ENCODE measurements at regions not wholly inside any gene's neighbourhood (a gene's known extent, or its start where the extent isn't known, plus 50 kb on each side); places are given as distances from the start of the nearest gene placed in this dataset.

DNA sequence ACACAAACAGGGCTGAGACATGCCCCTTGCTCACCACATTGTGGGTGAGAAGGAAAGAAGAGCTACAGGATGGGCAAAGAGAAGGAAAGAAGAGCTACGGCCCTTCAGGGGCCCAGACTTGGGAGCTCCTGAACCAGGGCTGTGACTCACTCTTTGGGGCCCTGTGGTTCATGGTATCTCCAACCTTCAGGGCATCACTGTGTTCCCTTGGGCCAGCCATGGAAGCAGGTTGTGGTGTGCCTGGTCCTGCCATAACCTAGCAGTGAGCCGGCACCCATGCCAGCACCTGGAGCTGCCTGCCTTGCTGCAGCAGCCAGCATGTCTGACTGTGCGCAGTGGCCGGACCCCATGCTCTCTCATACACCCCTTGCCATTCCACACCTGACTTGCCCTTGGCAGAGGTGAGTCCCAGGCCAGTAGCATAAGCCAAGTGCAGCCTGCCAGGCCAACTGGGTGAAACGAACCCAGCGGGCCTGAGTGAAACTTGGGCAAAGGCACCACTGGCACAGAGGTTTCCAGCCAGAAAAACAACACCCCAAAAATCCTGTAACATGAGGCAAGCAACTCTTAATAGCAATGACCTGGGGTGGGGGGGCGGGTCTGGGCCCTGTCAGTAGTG lies 89.0 kb upstream of the CACUL1 start (continued):
- TF ChIP-seq, protein P1, sequence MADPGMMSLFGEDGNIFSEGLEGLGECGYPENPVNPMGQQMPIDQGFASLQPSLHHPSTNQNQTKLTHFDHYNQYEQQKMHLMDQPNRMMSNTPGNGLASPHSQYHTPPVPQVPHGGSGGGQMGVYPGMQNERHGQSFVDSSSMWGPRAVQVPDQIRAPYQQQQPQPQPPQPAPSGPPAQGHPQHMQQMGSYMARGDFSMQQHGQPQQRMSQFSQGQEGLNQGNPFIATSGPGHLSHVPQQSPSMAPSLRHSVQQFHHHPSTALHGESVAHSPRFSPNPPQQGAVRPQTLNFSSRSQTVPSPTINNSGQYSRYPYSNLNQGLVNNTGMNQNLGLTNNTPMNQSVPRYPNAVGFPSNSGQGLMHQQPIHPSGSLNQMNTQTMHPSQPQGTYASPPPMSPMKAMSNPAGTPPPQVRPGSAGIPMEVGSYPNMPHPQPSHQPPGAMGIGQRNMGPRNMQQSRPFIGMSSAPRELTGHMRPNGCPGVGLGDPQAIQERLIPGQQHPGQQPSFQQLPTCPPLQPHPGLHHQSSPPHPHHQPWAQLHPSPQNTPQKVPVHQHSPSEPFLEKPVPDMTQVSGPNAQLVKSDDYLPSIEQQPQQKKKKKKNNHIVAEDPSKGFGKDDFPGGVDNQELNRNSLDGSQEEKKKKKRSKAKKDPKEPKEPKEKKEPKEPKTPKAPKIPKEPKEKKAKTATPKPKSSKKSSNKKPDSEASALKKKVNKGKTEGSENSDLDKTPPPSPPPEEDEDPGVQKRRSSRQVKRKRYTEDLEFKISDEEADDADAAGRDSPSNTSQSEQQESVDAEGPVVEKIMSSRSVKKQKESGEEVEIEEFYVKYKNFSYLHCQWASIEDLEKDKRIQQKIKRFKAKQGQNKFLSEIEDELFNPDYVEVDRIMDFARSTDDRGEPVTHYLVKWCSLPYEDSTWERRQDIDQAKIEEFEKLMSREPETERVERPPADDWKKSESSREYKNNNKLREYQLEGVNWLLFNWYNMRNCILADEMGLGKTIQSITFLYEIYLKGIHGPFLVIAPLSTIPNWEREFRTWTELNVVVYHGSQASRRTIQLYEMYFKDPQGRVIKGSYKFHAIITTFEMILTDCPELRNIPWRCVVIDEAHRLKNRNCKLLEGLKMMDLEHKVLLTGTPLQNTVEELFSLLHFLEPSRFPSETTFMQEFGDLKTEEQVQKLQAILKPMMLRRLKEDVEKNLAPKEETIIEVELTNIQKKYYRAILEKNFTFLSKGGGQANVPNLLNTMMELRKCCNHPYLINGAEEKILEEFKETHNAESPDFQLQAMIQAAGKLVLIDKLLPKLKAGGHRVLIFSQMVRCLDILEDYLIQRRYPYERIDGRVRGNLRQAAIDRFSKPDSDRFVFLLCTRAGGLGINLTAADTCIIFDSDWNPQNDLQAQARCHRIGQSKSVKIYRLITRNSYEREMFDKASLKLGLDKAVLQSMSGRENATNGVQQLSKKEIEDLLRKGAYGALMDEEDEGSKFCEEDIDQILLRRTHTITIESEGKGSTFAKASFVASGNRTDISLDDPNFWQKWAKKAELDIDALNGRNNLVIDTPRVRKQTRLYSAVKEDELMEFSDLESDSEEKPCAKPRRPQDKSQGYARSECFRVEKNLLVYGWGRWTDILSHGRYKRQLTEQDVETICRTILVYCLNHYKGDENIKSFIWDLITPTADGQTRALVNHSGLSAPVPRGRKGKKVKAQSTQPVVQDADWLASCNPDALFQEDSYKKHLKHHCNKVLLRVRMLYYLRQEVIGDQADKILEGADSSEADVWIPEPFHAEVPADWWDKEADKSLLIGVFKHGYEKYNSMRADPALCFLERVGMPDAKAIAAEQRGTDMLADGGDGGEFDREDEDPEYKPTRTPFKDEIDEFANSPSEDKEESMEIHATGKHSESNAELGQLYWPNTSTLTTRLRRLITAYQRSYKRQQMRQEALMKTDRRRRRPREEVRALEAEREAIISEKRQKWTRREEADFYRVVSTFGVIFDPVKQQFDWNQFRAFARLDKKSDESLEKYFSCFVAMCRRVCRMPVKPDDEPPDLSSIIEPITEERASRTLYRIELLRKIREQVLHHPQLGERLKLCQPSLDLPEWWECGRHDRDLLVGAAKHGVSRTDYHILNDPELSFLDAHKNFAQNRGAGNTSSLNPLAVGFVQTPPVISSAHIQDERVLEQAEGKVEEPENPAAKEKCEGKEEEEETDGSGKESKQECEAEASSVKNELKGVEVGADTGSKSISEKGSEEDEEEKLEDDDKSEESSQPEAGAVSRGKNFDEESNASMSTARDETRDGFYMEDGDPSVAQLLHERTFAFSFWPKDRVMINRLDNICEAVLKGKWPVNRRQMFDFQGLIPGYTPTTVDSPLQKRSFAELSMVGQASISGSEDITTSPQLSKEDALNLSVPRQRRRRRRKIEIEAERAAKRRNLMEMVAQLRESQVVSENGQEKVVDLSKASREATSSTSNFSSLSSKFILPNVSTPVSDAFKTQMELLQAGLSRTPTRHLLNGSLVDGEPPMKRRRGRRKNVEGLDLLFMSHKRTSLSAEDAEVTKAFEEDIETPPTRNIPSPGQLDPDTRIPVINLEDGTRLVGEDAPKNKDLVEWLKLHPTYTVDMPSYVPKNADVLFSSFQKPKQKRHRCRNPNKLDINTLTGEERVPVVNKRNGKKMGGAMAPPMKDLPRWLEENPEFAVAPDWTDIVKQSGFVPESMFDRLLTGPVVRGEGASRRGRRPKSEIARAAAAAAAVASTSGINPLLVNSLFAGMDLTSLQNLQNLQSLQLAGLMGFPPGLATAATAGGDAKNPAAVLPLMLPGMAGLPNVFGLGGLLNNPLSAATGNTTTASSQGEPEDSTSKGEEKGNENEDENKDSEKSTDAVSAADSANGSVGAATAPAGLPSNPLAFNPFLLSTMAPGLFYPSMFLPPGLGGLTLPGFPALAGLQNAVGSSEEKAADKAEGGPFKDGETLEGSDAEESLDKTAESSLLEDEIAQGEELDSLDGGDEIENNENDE (IDR thresholded peaks at IDR 0.05; ENCODE audit: insufficient replicate concordance, low read length): no peak
- TF ChIP-seq NRF1 (IDR thresholded peaks at IDR 0.05; ENCODE audit: low read depth, low read length): no peak
- TF ChIP-seq TEAD4 (IDR thresholded peaks at IDR 0.05; ENCODE audit: low read depth, low read length): no peak
- TF ChIP-seq BRCA1 (IDR thresholded peaks at IDR 0.05; ENCODE audit: low read depth, low read length): no peak
- no peak for TF ChIP-seq JUND (IDR thresholded peaks at IDR 0.05; ENCODE audit: low read length)
- no peak for TF ChIP-seq USF2 (IDR thresholded peaks at IDR 0.05; ENCODE audit: low read length)
- TF ChIP-seq EGR1 (IDR thresholded peaks at IDR 0.05; ENCODE audit: borderline replicate concordance, low read depth, low read length): no peak
- no peak for TF ChIP-seq CTBP2 (IDR thresholded peaks at IDR 0.05; ENCODE audit: borderline replicate concordance, insufficient read depth, insufficient read length, low read length)

All from H1 (cell line).